H1 (cell line): ENCODE measurements at regions not wholly inside any gene's neighbourhood (a gene's known extent, or its start where the extent isn't known, plus 50 kb on each side); places are given as distances from the start of the nearest gene placed in this dataset.

Experiments
- BACH1 ChIP-seq: IDR thresholded peaks from 2 replicates; pipeline ENCODE4 v1.6.1; 2012; ENCODE audit warnings: low read length, improper control_type of control experiment
- EGR1 ChIP-seq: IDR thresholded peaks from 2 replicates; pipeline ENCODE4 v1.6.1; 2011; ENCODE audit warnings: low read depth, low read length, borderline replicate concordance
- HDAC6 ChIP-seq: IDR thresholded peaks from one replicate; pipeline ENCODE4 v1.7.1; 2012; ENCODE audit warnings: low read depth, mild to moderate bottlenecking, inconsistent platforms, low read length, moderate library complexity
- KDM1A ChIP-seq: fragments of 200-600, 300-600 bp; sonication (generic); IDR thresholded peaks from 2 replicates; pipeline ENCODE4 v1.7.1; 2016; ENCODE audit warnings: mild to moderate bottlenecking, low read length, borderline replicate concordance
- RAD21 ChIP-seq, 2 experiments: IDR thresholded peaks in 1 of 2; conservative IDR thresholded peaks in 1 of 2; 2 replicates each; pipeline ENCODE4 v1.6.1; 2011; ENCODE audit warnings: low read depth in 2 of 2, low read length in 2 of 2, improper control_type of control experiment in 1 of 2, inconsistent platforms in 1 of 2, mild to moderate bottlenecking in 1 of 2, moderate library complexity in 1 of 2
- TCF12 ChIP-seq: IDR thresholded peaks from 2 replicates; pipeline ENCODE4 v1.6.1; 2011; ENCODE audit warnings: low read depth, mild to moderate bottlenecking, low read length

- TF ChIP-seq KDM1A: no peak
- TF ChIP-seq RAD21 (IDR thresholded peaks at IDR 0.05 in 1 of 2, conservative IDR thresholded peaks at IDR 0.05 in 1 of 2; ENCODE audit: low read depth in 2 of 2, low read length in 2 of 2): no peak
- TF ChIP-seq TCF12: no peak
- no peak for TF ChIP-seq HDAC6
- no peak for TF ChIP-seq BACH1
- no peak for TF ChIP-seq EGR1
- TF ChIP-seq, all 59 proteins: peak for 0
Measured at GRCh38 chr9:116075191-116075590, 78.4 kb upstream of the PAPPA start (continued).
